AG10803 (cell line): ENCODE measurements at regions not wholly inside any gene's neighbourhood (a gene's known extent, or its start where the extent isn't known, plus 50 kb on each side); places are given as distances from the start of the nearest gene placed in this dataset.

Experiments
- DNase-seq: peaks from one replicate; pipeline ENCODE4 v3.0.0; 2010; ENCODE audit warnings: low read depth
- H3K4me3 ChIP-seq: 2 replicates; pipeline ENCODE4 v1.5.1; 2011; ENCODE audit warnings: mild to moderate bottlenecking, low read length, control low read depth
- CTCF ChIP-seq: conservative IDR thresholded peaks from 2 replicates; pipeline ENCODE4 v1.5.1; 2011; ENCODE audit warnings: mild to moderate bottlenecking, low read length, control low read depth, inconsistent platforms

- TF ChIP-seq CTCF = no peak
- no peak for DNase-seq
- no peak overlapping the region for H3K4me3 ChIP-seq
These were observed 454.7 kb downstream of the INSC start for GRCh38 chr11:15569305-15570025.

DNA sequence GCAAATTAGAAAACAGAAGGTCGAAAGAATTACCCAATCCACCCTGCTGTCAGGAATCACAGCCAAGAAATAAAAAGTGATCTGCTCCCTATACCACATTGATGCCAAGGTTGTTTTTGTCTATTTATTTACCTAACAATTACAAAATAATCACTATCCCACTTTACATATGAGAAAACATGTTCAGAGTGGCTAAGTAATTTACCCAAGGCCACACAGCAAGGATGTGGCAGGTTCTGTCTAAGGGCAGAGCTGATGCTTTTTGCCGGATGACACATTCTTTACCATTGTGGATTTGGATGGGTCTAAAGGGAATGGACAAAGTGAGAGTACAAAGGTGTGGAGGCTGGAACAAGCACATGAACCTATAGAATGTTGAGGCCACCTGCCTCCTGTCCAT, 460.7 kb downstream of the INSC start:
- no peak for TF ChIP-seq CTCF
- no peak for DNase-seq
- H3K4me3 ChIP-seq = no peak overlapping the region

DNA sequence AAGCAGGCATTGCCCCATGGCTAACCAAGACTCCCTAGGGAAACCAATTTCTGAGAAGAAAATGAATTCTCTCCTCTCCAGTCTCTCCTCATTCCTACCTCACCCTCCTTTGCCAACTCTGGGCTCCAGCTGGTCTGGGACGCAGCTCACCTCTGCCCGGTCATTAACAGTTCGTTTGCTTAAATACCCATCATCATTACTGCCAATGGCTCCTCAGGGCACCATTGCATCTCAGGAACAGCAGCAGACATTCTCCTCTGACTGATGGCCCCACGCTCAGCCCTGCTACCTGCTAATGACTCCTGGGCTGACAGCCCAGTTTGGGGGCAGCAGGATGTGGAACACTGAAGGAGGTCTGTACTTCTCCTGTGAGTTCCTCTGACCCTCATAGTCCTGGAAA, 462.0 kb downstream of the INSC start:
- no peak for TF ChIP-seq CTCF
- H3K4me3 ChIP-seq = no peak overlapping the region
- DNase-seq = no peak

DNA sequence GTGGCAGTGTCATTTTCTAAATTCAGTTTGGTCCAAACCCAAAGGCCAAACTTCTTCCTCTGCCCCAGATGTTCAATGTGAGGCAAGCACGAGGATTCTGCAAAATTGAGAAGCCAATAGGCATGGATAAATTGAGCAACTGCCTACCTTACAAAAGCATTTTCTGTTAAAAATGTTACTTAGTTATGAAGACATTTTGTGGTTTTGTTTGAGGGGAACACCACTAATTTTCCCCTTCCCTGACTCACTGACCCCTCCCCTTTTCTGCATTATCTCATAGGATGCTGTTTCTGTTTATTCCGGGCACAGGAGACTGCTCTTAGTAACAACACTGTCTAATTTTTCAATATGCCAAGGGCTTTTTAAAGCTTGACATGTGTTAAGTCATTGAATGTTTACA, 462.8 kb downstream of the INSC start:
- H3K4me3 ChIP-seq = no peak overlapping the region
- no peak for TF ChIP-seq CTCF
- no peak for DNase-seq

DNA sequence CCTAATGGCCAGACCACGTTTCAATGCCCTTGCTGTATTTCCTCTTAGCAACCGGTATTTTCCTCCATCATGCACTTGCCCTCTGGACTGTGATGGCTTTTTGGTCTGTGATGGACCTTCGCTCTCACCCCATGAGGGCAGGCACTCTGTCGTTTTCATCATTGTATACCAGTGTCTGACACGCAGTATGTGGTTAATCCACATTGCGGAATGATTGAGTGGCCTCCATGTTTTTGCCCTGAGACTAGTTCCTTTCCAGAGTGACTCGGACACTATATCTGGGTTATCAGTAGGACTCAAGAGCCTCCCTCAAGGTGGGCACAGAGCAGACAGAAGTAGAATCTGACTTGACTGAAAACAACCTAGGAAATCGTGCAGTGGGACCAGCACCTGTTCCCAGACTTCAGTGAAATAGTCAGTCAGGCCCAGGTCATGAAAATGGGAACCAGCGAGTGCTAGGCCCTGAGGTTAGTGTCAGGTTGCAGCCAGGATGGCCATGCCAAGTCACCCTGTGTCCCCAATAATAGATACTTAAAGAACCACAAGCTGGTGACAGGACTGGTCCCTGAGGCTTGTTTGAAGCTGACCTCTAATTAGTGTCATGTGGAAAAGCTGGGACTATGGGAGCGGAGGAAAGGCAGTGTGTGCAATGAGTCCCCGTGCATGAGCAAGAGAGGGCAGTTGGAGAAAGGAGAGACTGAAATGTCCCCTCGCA, 464.7 kb downstream of the INSC start:
- TF ChIP-seq CTCF = no peak
- DNase-seq = no peak

GRCh38 chr11:15580056-15580774, 465.5 kb downstream of the INSC start:
- H3K4me3 ChIP-seq = no peak overlapping the region
- no peak for DNase-seq
- no peak for TF ChIP-seq CTCF

More for the DNA sequence above, 464.7 kb downstream of the INSC start:
- H3K4me3 ChIP-seq = no peak overlapping the region

GRCh38 chr11:15580775-15581095, 466.0 kb downstream of the INSC start:
- TF ChIP-seq CTCF = no peak
- DNase-seq = no peak
- no peak overlapping the region for H3K4me3 ChIP-seq
